ENCODE measurements at regions not wholly inside any gene's neighbourhood (a gene's known extent, or its start where the extent isn't known, plus 50 kb on each side); places are given as distances from the start of the nearest gene placed in this dataset.

DNA sequence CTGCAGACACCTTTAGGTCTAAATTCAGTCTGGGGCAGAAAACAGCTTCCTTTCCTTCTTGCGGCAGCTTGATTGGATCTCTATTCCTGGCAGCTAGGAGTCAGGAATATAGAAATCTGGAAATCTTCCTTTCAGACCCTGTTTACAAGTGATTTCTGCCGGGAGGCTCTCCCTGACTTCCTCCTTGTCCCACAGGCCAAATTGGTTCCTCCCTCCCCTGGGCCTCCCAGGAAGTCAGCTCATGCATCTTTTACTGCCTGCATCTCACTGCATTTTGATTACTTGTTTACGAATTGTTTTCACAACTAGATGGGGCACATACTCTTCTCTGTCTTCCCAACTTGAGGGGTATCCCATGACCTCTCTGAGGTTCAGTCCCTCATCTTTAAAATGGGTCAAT lies 206.3 kb downstream of the MAF start:
- Histone ChIP-seq H3K79me1 (ENCODE audit: low read depth in 1 of 2, low read length in 2 of 2) (no peaks in the 10 kb centered on the region), H3K27me3 (ENCODE audit: control insufficient read depth, insufficient read depth, low read length) (no peaks in the 10 kb centered on the region), H2AFZ (replicated peaks; ENCODE audit: low read length, poor library complexity) (no peak overlapping the region), H3K36me3 (ENCODE audit: control insufficient read depth, insufficient read depth, low read length) (no peaks in the 10 kb centered on the region), H2AK9ac (replicated peaks; ENCODE audit: low read depth, low read length, poor library complexity) (no peak overlapping the region), H2BK5ac (ENCODE audit: low read depth, low read length, poor library complexity, severe bottlenecking) (no peak overlapping the region), H3K4me1 (ENCODE audit: control insufficient read depth, insufficient read depth, low read length) (no peaks in the 10 kb centered on the region), H3K4me2 (ENCODE audit: low read depth, low read length) (no peak overlapping the region), H2BK15ac (ENCODE audit: low read depth, low read length) (no peak overlapping the region), H3K23ac (ENCODE audit: low read depth, low read length) (no peak overlapping the region), H3K27ac (ENCODE audit: insufficient read depth, low read length) (no peak overlapping the region), H2AK5ac (ENCODE audit: low read depth, low read length) (no peak overlapping the region), H4K8ac (ENCODE audit: low read depth in 2 of 2, low read length in 2 of 2) (no peak overlapping the region), H4K20me1 (ENCODE audit: insufficient read depth, low read length) (no peaks in the 10 kb centered on the region), H2BK120ac (ENCODE audit: low read depth, low read length) (no peak overlapping the region), H3K9ac (ENCODE audit: low read depth, low read length) (no peak overlapping the region), H3K9me3 (ENCODE audit: control insufficient read depth, insufficient read depth, low read length) (peaks cover 35% of the 10 kb centered on the region), H3K4me3 (ENCODE audit: insufficient read depth, low read depth, low read length) (no peak overlapping the region), H3K56ac (ENCODE audit: extremely low read depth, insufficient read depth, low read length) (no peak overlapping the region), H3K18ac (ENCODE audit: low read depth, low read length) (no peak overlapping the region), H2BK20ac (ENCODE audit: low read depth, low read length) (no peak overlapping the region), H3K9me1 (ENCODE audit: insufficient read depth, low read length) (no peaks in the 10 kb centered on the region), H4K5ac (ENCODE audit: low read depth, low read length) (no peak overlapping the region), H3K14ac (replicated peaks; ENCODE audit: low read depth, low read length) (no peak overlapping the region), H4K91ac (ENCODE audit: insufficient read depth, low read depth, low read length) (no peak overlapping the region), H3K4ac (ENCODE audit: low read depth, low read length) (no peak overlapping the region)
- POLR2A ChIA-PET (ENCODE audit: unreplicated experiment): no interaction called here
- DNase-seq: no peak
- TF ChIP-seq, protein P1, sequence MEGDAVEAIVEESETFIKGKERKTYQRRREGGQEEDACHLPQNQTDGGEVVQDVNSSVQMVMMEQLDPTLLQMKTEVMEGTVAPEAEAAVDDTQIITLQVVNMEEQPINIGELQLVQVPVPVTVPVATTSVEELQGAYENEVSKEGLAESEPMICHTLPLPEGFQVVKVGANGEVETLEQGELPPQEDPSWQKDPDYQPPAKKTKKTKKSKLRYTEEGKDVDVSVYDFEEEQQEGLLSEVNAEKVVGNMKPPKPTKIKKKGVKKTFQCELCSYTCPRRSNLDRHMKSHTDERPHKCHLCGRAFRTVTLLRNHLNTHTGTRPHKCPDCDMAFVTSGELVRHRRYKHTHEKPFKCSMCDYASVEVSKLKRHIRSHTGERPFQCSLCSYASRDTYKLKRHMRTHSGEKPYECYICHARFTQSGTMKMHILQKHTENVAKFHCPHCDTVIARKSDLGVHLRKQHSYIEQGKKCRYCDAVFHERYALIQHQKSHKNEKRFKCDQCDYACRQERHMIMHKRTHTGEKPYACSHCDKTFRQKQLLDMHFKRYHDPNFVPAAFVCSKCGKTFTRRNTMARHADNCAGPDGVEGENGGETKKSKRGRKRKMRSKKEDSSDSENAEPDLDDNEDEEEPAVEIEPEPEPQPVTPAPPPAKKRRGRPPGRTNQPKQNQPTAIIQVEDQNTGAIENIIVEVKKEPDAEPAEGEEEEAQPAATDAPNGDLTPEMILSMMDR (conservative IDR thresholded peaks at IDR 0.05; ENCODE audit: low read depth, low read length): no peak
- no peak for TF ChIP-seq BHLHE40 (IDR thresholded peaks at IDR 0.05; ENCODE audit: low read depth, low read length)
- no peak for TF ChIP-seq CEBPB (IDR thresholded peaks at IDR 0.05; ENCODE audit: low read depth, low read length)
- TF ChIP-seq MXI1 (IDR thresholded peaks at IDR 0.05; ENCODE audit: borderline replicate concordance, low read depth, low read length): no peak
- no peak for TF ChIP-seq SMC3 (IDR thresholded peaks at IDR 0.05; ENCODE audit: low read depth, low read length)
- TF ChIP-seq MAZ (IDR thresholded peaks at IDR 0.05; ENCODE audit: borderline replicate concordance, low read depth, low read length): no peak
- TF ChIP-seq FOS (IDR thresholded peaks at IDR 0.05; ENCODE audit: low read depth, low read length): no peak
- no peak for TF ChIP-seq POLR2A (IDR thresholded peaks at IDR 0.05; ENCODE audit: low read depth, low read length)
- no peak for TF ChIP-seq RCOR1 (IDR thresholded peaks at IDR 0.05; ENCODE audit: insufficient replicate concordance, low read length)
- no peak for TF ChIP-seq RFX5 (IDR thresholded peaks at IDR 0.05; ENCODE audit: low read depth, low read length)
- TF ChIP-seq NFE2L2 (IDR thresholded peaks at IDR 0.05; ENCODE audit: low read depth, low read length): no peak
- TF ChIP-seq RAD21 (IDR thresholded peaks at IDR 0.05; ENCODE audit: low read length): no peak
- TF ChIP-seq, protein P2, sequence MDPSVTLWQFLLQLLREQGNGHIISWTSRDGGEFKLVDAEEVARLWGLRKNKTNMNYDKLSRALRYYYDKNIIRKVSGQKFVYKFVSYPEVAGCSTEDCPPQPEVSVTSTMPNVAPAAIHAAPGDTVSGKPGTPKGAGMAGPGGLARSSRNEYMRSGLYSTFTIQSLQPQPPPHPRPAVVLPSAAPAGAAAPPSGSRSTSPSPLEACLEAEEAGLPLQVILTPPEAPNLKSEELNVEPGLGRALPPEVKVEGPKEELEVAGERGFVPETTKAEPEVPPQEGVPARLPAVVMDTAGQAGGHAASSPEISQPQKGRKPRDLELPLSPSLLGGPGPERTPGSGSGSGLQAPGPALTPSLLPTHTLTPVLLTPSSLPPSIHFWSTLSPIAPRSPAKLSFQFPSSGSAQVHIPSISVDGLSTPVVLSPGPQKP (IDR thresholded peaks at IDR 0.05; ENCODE audit: borderline replicate concordance, low read depth, low read length): no peak
- no peak for TF ChIP-seq MAFK (IDR thresholded peaks at IDR 0.05; ENCODE audit: low read depth, low read length)
- TF ChIP-seq, protein P3, sequence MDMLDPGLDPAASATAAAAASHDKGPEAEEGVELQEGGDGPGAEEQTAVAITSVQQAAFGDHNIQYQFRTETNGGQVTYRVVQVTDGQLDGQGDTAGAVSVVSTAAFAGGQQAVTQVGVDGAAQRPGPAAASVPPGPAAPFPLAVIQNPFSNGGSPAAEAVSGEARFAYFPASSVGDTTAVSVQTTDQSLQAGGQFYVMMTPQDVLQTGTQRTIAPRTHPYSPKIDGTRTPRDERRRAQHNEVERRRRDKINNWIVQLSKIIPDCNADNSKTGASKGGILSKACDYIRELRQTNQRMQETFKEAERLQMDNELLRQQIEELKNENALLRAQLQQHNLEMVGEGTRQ (IDR thresholded peaks at IDR 0.05; ENCODE audit: low read depth, low read length): no peak
- TF ChIP-seq CHD1 (IDR thresholded peaks at IDR 0.05; ENCODE audit: low read depth, low read length): no peak
- WGBS, 2 experiments (ENCODE audit: extremely low coverage in 2 of 2, insufficient read length in 1 of 2): no CpG with 5 or more reads among the region's 3 CpGs
- intact Hi-C loops (cut with micrococcal nuclease) (no loop called here), in situ Hi-C loops (cut with MboI; ENCODE audit: low sequenced_read_pairs) (no loop called here), dilution Hi-C loops (cut with HindIII; ENCODE audit: low sequenced_read_pairs, unreplicated experiment) (no loop called here)
- ATAC-seq (ENCODE audit: low read depth): no peak
- CTCF ChIA-PET: no interaction called here
- BruUV-seq (replicated peaks): no TSS peak
